Stimulated activated CD8-positive, alpha-beta memory T cell treated with anti-CD3 and anti-CD28 coated beads, Interleukin-15, amount 100 ng/mL, for 4 hours (primary cell): ENCODE measurements at regions not wholly inside any gene's neighbourhood (a gene's known extent, or its start where the extent isn't known, plus 50 kb on each side); places are given as distances from the start of the nearest gene placed in this dataset.
"Not testable (repeated sequence)": the region's sequence is repeated elsewhere in the genome, so short reads cannot be mapped to it uniquely, and the experiment has no call there.

Experiments
- DNase-seq, 2 donors: peaks; one replicate each; pipeline ENCODE4 v3.0.0-alpha.2; 2020; ENCODE audit warnings: low read depth in 2 of 2

GRCh38 chr10:33037726-33038125 is 79.7 kb upstream of the ITGB1 start:
- no peak for DNase-seq

- no peak for DNase-seq
These were observed 78.6 kb upstream of the ITGB1 start for GRCh38 chr10:33036670-33037069.

- DNase-seq: no peak
These were observed 77.4 kb upstream of the ITGB1 start for GRCh38 chr10:33035411-33035810.

GRCh38 chr10:33034931-33035330 is 76.9 kb upstream of the ITGB1 start:
- DNase-seq: no peak

GRCh38 chr10:33032654-33033151 is 74.7 kb upstream of the ITGB1 start:
- DNase-seq: no peak

GRCh38 chr10:33031815-33032653 is 74.0 kb upstream of the ITGB1 start:
- no peak for DNase-seq

GRCh38 chr10:33031171-33031570 is 73.1 kb upstream of the ITGB1 start:
- DNase-seq: no peak

GRCh38 chr10:33028515-33028914 is 70.5 kb upstream of the ITGB1 start:
- DNase-seq: not testable (repeated sequence)

GRCh38 chr10:33027088-33027487 is 69.1 kb upstream of the ITGB1 start:
- no peak for DNase-seq

- DNase-seq: no peak
These were observed 68.4 kb upstream of the ITGB1 start for GRCh38 chr10:33026422-33026821.

GRCh38 chr10:33025910-33026309 is 67.9 kb upstream of the ITGB1 start:
- DNase-seq: no peak

- DNase-seq: no peak
These were observed 67.0 kb upstream of the ITGB1 start for GRCh38 chr10:33025039-33025438.

- no peak for DNase-seq
These were observed 64.7 kb upstream of the ITGB1 start for GRCh38 chr10:33022691-33023090.

- DNase-seq: no peak
These were observed 64.1 kb upstream of the ITGB1 start for GRCh38 chr10:33022090-33022489.

- no peak for DNase-seq
These were observed 59.0 kb upstream of the ITGB1 start for GRCh38 chr10:33016988-33017387.

GRCh38 chr10:33015761-33016547 is 57.9 kb upstream of the ITGB1 start:
- no peak for DNase-seq

GRCh38 chr10:33013331-33013730 is 55.3 kb upstream of the ITGB1 start:
- DNase-seq: not testable (repeated sequence)

GRCh38 chr10:33012306-33012705 is 54.3 kb upstream of the ITGB1 start:
- DNase-seq: no peak

GRCh38 chr10:33010132-33011037 is 52.4 kb upstream of the ITGB1 start:
- no peak for DNase-seq

- no peak for DNase-seq
These were observed 51.5 kb upstream of the ITGB1 start for GRCh38 chr10:33009244-33010131.
